DOHH2 (cell line): ENCODE measurements at regions not wholly inside any gene's neighbourhood (a gene's known extent, or its start where the extent isn't known, plus 50 kb on each side); places are given as distances from the start of the nearest gene placed in this dataset.

Experiments
- H3F3A ChIP-seq: fragments of 200-600 bp; sonication (generic), shearing (Covaris generic); 2 replicates; pipeline ENCODE4 v1.6.0; 2016; ENCODE audit warnings: antibody characterized with exemption, mild to moderate bottlenecking; ENCODE audit not compliant: control insufficient read depth, insufficient read depth
- H3K27ac ChIP-seq: fragments of 200-600 bp; sonication (generic); 2 replicates; pipeline ENCODE4 v1.5.1; 2014; ENCODE audit warnings: low read depth, mild to moderate bottlenecking, low read length, moderate library complexity
- H3K27me3 ChIP-seq: fragments of 200-600 bp; sonication (generic); 2 replicates; pipeline ENCODE4 v1.6.1; 2014; ENCODE audit warnings: mild to moderate bottlenecking, low read length, mixed read lengths; ENCODE audit not compliant: control insufficient read depth
- H3K36me3 ChIP-seq: fragments of 200-600 bp; sonication (generic); 2 replicates; pipeline ENCODE4 v1.6.1; 2014; ENCODE audit warnings: mild to moderate bottlenecking, low read length, moderate library complexity, mixed read lengths; ENCODE audit not compliant: control insufficient read depth
- H3K4me1 ChIP-seq: fragments of 200-600 bp; sonication (generic); 2 replicates; pipeline ENCODE4 v1.6.1; 2014; ENCODE audit warnings: mild to moderate bottlenecking, low read length, mixed read lengths; ENCODE audit not compliant: control insufficient read depth
- H3K4me2 ChIP-seq: fragments of 200-600 bp; sonication (generic); 2 replicates; pipeline ENCODE4 v1.6.0; 2014; ENCODE audit warnings: mild to moderate bottlenecking, low read length, moderate library complexity
- H3K4me3 ChIP-seq: fragments of 200-600 bp; sonication (generic); 2 replicates; pipeline ENCODE4 v1.5.1; 2014; ENCODE audit warnings: mild to moderate bottlenecking, low read length, mixed read lengths
- H3K79me2 ChIP-seq: fragments of 200-600 bp; sonication (generic); 2 replicates; pipeline ENCODE4 v1.6.1; 2014; ENCODE audit warnings: mild to moderate bottlenecking, low read length, mixed read lengths; ENCODE audit not compliant: control insufficient read depth
- H3K9me2 ChIP-seq: fragments of 200-600 bp; sonication (generic); replicated peaks from 2 replicates; pipeline ENCODE4 v1.6.1; 2014; ENCODE audit warnings: mild to moderate bottlenecking, low read length, mixed read lengths; ENCODE audit not compliant: control insufficient read depth
- H3K9me3 ChIP-seq: fragments of 200-600 bp; sonication (generic); 2 replicates; pipeline ENCODE4 v1.6.1; 2014; ENCODE audit warnings: antibody characterized with exemption, low read length, mixed read lengths; ENCODE audit not compliant: control insufficient read depth, insufficient read depth
- H4K20me1 ChIP-seq: fragments of 200-600 bp; sonication (generic); 2 replicates; pipeline ENCODE4 v1.6.0; 2014; ENCODE audit warnings: low read depth, mild to moderate bottlenecking, antibody characterized with exemption, low read length, moderate library complexity; ENCODE audit not compliant: control insufficient read depth, insufficient read depth
- CTCF ChIP-seq: fragments of 200-600 bp; sonication (generic); IDR thresholded peaks from one replicate; pipeline ENCODE4 v1.5.1; 2014; ENCODE audit warnings: antibody characterized with exemption, mild to moderate bottlenecking, low read depth, low read length; ENCODE audit not compliant: poor library complexity, severe bottlenecking
- EZH2phosphoT487 ChIP-seq: fragments of 200-600 bp; sonication (generic); IDR thresholded peaks from 2 replicates; pipeline ENCODE4 v1.6.1; 2017; ENCODE audit warnings: borderline replicate concordance, mild to moderate bottlenecking, antibody characterized with exemption, low read length, moderate library complexity, mixed read lengths

GRCh38 chr18:72436401-72436800 is 107.7 kb downstream of the CBLN2 start:
- Histone ChIP-seq H3K79me2 (no peaks in the 10 kb centered on the region), H3K9me2 (no peaks in the 10 kb centered on the region), H3K27ac (no peak overlapping the region), H3K4me3 (no peak overlapping the region), H4K20me1 (no peaks in the 10 kb centered on the region), H3K4me2 (no peak overlapping the region), H3K4me1 (no peaks in the 10 kb centered on the region), H3K36me3 (no peaks in the 10 kb centered on the region), H3K9me3 (no peaks in the 10 kb centered on the region), H3F3A (no peaks in the 10 kb centered on the region), H3K27me3 (no peaks in the 10 kb centered on the region)
- TF ChIP-seq EZH2phosphoT487 (no peak), CTCF (no peak)

- TF ChIP-seq EZH2phosphoT487: no peak
- no peak for TF ChIP-seq CTCF
- no peaks in the 10 kb centered on the region for H3F3A ChIP-seq
- no peaks in the 10 kb centered on the region for H3K4me1 ChIP-seq
- no peaks in the 10 kb centered on the region for H3K79me2 ChIP-seq
- H3K4me2 ChIP-seq: no peak overlapping the region
- no peaks in the 10 kb centered on the region for H3K36me3 ChIP-seq
- no peak overlapping the region for H3K27ac ChIP-seq
- H4K20me1 ChIP-seq: no peaks in the 10 kb centered on the region
- no peaks in the 10 kb centered on the region for H3K27me3 ChIP-seq
- H3K4me3 ChIP-seq: no peak overlapping the region
- H3K9me3 ChIP-seq: no peaks in the 10 kb centered on the region; the same call in 1 of the 2 replicates
- H3K9me2 ChIP-seq: no peaks in the 10 kb centered on the region
Observed at GRCh38 chr18:72433756-72434155, 110.4 kb downstream of the CBLN2 start.

- H3K4me2 ChIP-seq: no peak overlapping the region
- H3K4me1 ChIP-seq: no peaks in the 10 kb centered on the region
- no peak overlapping the region for H3K27ac ChIP-seq
- H3K36me3 ChIP-seq: no peaks in the 10 kb centered on the region
- no peaks in the 10 kb centered on the region for H3K9me2 ChIP-seq
- no peaks in the 10 kb centered on the region for H3K27me3 ChIP-seq
- no peaks in the 10 kb centered on the region; the same call in 1 of the 2 replicates for H3K9me3 ChIP-seq
- no peaks in the 10 kb centered on the region for H4K20me1 ChIP-seq
- H3K4me3 ChIP-seq: no peak overlapping the region
- TF ChIP-seq EZH2phosphoT487 (no peak), CTCF (no peak)
- no peaks in the 10 kb centered on the region for H3F3A ChIP-seq
- no peaks in the 10 kb centered on the region for H3K79me2 ChIP-seq
Observed at GRCh38 chr18:72427721-72428120, 116.4 kb downstream of the CBLN2 start.

- H3K9me3 ChIP-seq: no peaks in the 10 kb centered on the region
- H3K36me3 ChIP-seq: no peaks in the 10 kb centered on the region
- no peak overlapping the region for H3K27ac ChIP-seq
- no peaks in the 10 kb centered on the region for H4K20me1 ChIP-seq
- H3K4me3 ChIP-seq: no peak overlapping the region
- no peaks in the 10 kb centered on the region for H3K4me1 ChIP-seq
- TF ChIP-seq EZH2phosphoT487 (no peak), CTCF (no peak)
- no peak overlapping the region for H3K4me2 ChIP-seq
- no peaks in the 10 kb centered on the region for H3K27me3 ChIP-seq
- no peaks in the 10 kb centered on the region for H3K79me2 ChIP-seq
- no peaks in the 10 kb centered on the region for H3F3A ChIP-seq
- no peaks in the 10 kb centered on the region for H3K9me2 ChIP-seq
Observed at GRCh38 chr18:72419914-72420313, 124.2 kb downstream of the CBLN2 start.
